BLaER1 treated with 17β-estradiol and CSF1 and Interleukin-3, amounts not matched to agents 10 nM and 100 nM (cell line): ENCODE measurements at regions not wholly inside any gene's neighbourhood (a gene's known extent, or its start where the extent isn't known, plus 50 kb on each side); places are given as distances from the start of the nearest gene placed in this dataset.
A peak's percentile ranks its signal among the peaks of the same experiment; 100 is the strongest.
"Not testable (repeated sequence)": the region's sequence is repeated elsewhere in the genome, so short reads cannot be mapped to it uniquely, and the experiment has no call there.

ENCODE experiments used
- H3K27ac ChIP-seq, 11 experiments: shearing (Covaris generic); formaldehyde crosslinking; 2 replicates each; pipeline ENCODE4 v1.8.1; 2022
- H3K27me3 ChIP-seq, 11 experiments: shearing (Covaris generic); formaldehyde crosslinking; 2 replicates each; pipeline ENCODE4 v1.8.1; 2022
- H3K36me3 ChIP-seq, 11 experiments: shearing (Covaris generic); formaldehyde crosslinking; 2 replicates each; pipeline ENCODE4 v1.8.1; 2022
- H3K4me1 ChIP-seq, 10 experiments: shearing (Covaris generic); formaldehyde crosslinking; 2 replicates each; pipeline ENCODE4 v1.8.1; 2022
- H3K4me2 ChIP-seq, 11 experiments: shearing (Covaris generic); formaldehyde crosslinking; 2 replicates each; pipeline ENCODE4 v1.8.1; 2022
- H3K4me3 ChIP-seq, 10 experiments: shearing (Covaris generic); formaldehyde crosslinking; 2 replicates each; pipeline ENCODE4 v1.8.1; 2022
- H3K9ac ChIP-seq, 11 experiments: shearing (Covaris generic); formaldehyde crosslinking; 2 replicates each; pipeline ENCODE4 v1.8.1; 2022
- H3K9me3 ChIP-seq, 11 experiments: shearing (Covaris generic); formaldehyde crosslinking; replicated peaks in 1 of 11; 2 replicates each; pipeline ENCODE4 v1.8.1; 2022
- H4K20me1 ChIP-seq, 11 experiments: shearing (Covaris generic); formaldehyde crosslinking; 2 replicates each; pipeline ENCODE4 v1.8.1; 2022
- Cebpa-rat ChIP-seq, 11 experiments: shearing (Covaris generic); IDR thresholded peaks; 2 replicates each; pipeline ENCODE4 v1.8.1; 2022

DNA sequence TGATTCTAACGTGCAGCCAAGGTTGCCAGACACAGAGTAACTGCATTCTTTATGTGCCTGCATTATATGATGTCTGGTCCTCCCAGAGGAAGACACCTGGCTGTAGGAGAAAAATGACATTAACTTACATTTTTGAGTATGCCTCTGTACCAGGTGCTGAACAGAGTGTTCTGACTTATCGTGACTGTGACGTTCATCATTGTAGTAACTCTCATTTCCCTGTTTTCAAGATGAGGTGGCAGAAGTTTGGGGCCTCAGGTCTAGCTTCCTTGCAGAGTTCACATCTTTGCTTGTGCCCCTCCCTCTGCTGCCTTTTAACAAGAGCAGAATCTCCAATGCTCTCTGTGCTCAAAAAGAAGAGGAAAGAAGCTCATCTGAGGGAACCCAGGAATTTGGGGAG is 488.0 kb downstream of the AJAP1 start:
- H4K20me1 ChIP-seq, result no peaks in the 10 kb centered on the region
- no peak overlapping the region for H3K9ac ChIP-seq
- no peak overlapping the region for H3K4me2 ChIP-seq
- no peaks in the 10 kb centered on the region for H3K9me3 ChIP-seq
- H3K27me3 ChIP-seq, result no peaks in the 10 kb centered on the region
- no peaks in the 10 kb centered on the region for H3K4me1 ChIP-seq
- H3K27ac ChIP-seq, result no peak overlapping the region
- no peak overlapping the region for H3K4me3 ChIP-seq
- no peak for TF ChIP-seq Cebpa-rat (IDR thresholded peaks at IDR 0.05)
- no peaks in the 10 kb centered on the region for H3K36me3 ChIP-seq

DNA sequence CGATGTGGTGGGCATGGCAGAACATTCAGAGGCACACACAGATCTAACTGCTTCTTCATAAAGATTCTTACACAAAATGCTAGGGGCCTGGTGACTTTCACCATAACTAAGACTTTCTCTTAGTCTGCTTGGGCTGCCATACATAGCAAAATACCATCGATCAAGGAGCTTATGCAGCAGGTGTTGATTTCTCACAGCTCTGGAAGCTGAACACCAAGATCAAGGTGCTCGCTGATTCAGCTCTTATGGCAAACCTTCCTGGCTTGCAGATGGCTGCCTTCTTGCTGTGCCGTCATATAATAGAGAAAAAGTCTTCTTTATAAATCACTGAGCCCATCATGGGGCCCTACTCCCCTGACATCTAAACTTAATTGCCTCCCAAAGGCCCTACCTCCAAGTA is 487.3 kb downstream of the AJAP1 start:
- TF ChIP-seq Cebpa-rat (IDR thresholded peaks at IDR 0.05), result no peak
- H4K20me1 ChIP-seq, result no peaks in the 10 kb centered on the region
- no peak overlapping the region for H3K4me3 ChIP-seq
- H3K27me3 ChIP-seq, result no peaks in the 10 kb centered on the region
- no peaks in the 10 kb centered on the region for H3K36me3 ChIP-seq
- H3K9me3 ChIP-seq, result no peaks in the 10 kb centered on the region
- H3K27ac ChIP-seq, result no peak overlapping the region
- no peak overlapping the region for H3K4me2 ChIP-seq
- no peaks in the 10 kb centered on the region for H3K4me1 ChIP-seq
- no peak overlapping the region for H3K9ac ChIP-seq

DNA sequence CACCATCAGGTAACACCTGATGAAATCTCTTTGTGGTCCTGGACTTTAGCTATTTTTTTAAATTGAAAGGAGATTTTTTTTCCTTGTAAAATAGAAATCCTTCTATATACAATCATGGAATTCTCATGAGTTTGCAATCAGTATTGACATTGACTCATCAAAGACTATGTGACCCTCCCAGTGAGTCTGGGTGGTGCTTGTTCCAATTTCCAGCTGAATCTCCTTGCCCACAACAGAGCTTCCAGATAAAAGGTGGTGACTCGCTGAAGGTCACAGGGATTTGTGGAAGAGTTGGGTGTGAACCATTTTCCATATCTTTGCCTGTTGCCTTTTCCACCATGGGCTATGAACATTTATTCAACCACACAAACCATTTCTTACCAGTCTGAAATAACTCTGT is 486.6 kb downstream of the AJAP1 start:
- no peak for TF ChIP-seq Cebpa-rat (IDR thresholded peaks at IDR 0.05)
- Histone ChIP-seq H3K4me1 (no peaks in the 10 kb centered on the region), H3K27ac (no peak overlapping the region), H3K4me2 (no peak overlapping the region), H3K9ac (no peak overlapping the region), H3K36me3 (no peaks in the 10 kb centered on the region), H3K4me3 (no peak overlapping the region), H3K9me3 (no peaks in the 10 kb centered on the region), H4K20me1 (no peaks in the 10 kb centered on the region), H3K27me3 (no peaks in the 10 kb centered on the region)

DNA sequence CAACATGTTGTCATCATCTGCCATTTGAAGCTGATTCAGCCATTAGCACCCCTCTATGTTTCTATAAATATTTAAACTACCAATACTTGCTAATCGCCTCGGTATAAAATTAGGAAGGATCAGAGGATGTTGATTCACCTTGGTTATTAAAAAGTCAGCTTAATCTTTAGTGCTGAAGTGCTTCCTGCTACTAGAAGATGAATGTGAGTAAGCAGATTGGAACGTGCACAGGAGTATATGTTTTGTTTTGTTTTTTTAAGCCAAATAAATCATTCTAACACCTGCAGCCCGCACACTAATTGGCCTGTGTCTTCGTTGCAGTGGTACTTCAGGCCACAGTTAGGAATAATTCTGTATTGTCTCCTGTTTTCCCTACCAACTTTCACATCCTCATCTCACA is 485.7 kb downstream of the AJAP1 start:
- Histone ChIP-seq H3K9ac (no peak overlapping the region), H3K4me3 (no peak overlapping the region), H3K4me2 (no peak overlapping the region), H3K27me3 (no peaks in the 10 kb centered on the region), H3K4me1 (no peaks in the 10 kb centered on the region), H3K9me3 (no peaks in the 10 kb centered on the region), H4K20me1 (no peaks in the 10 kb centered on the region), H3K27ac (no peak overlapping the region), H3K36me3 (no peaks in the 10 kb centered on the region)
- no peak for TF ChIP-seq Cebpa-rat (IDR thresholded peaks at IDR 0.05)

DNA sequence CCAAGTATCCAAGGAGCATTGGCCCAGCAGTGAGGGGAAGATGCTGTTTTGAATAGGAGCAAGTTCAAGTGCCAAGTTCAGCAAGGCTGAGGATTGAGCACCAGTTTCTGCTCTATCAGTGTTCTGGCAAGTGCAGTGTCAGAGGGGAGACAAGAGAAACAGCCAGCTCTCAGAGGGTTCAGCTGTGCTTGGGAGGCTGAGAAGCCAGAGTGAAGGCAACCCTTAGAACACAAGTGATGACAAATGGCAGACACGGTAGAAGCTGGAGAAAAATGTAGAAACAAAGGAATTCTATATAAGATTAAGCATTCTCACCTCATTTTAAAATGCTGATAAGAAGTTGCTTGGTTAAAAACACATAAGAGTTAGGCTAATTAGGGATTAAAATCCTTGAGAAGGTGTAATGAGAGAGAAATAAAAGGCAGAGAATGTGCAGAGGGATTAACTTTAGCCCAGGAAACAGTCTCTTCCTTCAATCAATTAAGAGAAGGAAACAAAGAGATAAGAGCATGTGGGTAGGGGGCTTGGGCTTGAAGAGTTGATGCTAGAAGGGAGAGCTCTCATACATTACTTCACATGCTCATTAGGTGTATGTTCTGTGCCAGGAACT is 475.4 kb downstream of the AJAP1 start:
- no peak for TF ChIP-seq Cebpa-rat (IDR thresholded peaks at IDR 0.05)
- Histone ChIP-seq H4K20me1 (no peaks in the 10 kb centered on the region), H3K9me3 (peaks cover 0 to 12% (median 8%) of the 10 kb centered on the region in 11 experiments; a peak in 12 of 22 replicates), H3K4me1 (peaks cover 0 to 24% (median 0%) of the 10 kb centered on the region in 10 experiments; a peak in 5 of 20 replicates), H3K4me3 (no peak overlapping the region), H3K36me3 (no peaks in the 10 kb centered on the region), H3K9ac (no peak overlapping the region), H3K4me2 (no peak overlapping the region), H3K27ac (no peak overlapping the region), H3K27me3 (no peaks in the 10 kb centered on the region)

DNA sequence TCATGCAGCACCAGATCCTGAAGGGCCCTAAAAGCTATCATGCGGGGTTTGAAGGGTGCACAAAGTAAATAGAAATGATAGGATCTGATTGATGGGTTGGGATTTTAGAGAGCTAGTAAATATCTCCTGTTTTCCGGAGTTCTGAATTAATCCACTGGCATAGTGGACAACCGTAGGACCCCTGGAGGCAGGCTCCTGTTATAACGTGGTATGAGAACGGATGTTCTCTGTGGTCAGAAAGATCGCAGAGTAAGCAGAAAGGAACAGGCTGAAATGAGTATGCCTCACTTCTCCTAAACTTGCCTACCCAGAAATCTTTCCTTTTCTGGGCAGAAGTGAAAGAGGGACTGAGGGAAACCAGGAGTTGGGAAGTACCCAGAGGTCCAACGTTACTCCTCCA is 470.8 kb downstream of the AJAP1 start:
- Histone ChIP-seq H3K36me3 (no peaks in the 10 kb centered on the region), H3K9ac (no peak overlapping the region), H3K27ac (peak overlapping the region in 1 of 11 experiments; percentile 21; a peak in 2 of 22 replicates), H3K27me3 (no peaks in the 10 kb centered on the region), H4K20me1 (no peaks in the 10 kb centered on the region), H3K4me3 (no peak overlapping the region), H3K4me2 (peak overlapping the region in 3 of 11 experiments; percentile 22 to 85 (median 59); a peak in 6 of 22 replicates), H3K9me3 (peaks cover 0 to 12% (median 8%) of the 10 kb centered on the region in 11 experiments; a peak in 12 of 22 replicates), H3K4me1 (peaks cover 0 to 24% (median 0%) of the 10 kb centered on the region in 10 experiments; a peak in 5 of 20 replicates)
- TF ChIP-seq Cebpa-rat (IDR thresholded peaks at IDR 0.05), result no peak

DNA sequence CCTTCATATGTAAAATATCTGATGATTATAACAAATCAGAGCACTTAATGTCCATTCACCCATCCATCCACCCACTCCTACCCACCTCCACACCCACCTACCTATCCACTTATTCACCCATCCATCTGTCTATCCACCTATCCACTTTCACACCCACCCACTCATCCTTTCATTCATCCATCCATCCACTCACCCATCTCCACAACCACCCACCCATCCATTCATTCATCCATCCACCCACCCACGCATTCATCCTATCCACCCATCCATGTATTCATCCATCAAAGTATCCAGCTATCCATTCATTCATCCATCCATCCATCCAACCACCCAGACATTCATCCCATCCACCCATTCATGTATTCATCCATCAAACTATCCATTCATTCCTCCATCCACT is 466.1 kb downstream of the AJAP1 start:
- H3K27me3 ChIP-seq, result no peaks in the 10 kb centered on the region
- H3K9ac ChIP-seq, result no peak overlapping the region
- no peaks in the 10 kb centered on the region for H3K36me3 ChIP-seq
- no peaks in the 10 kb centered on the region for H3K9me3 ChIP-seq
- no peak overlapping the region for H3K27ac ChIP-seq
- peaks cover 0 to 6% (median 0%) of the 10 kb centered on the region in 10 experiments; a peak in 5 of 20 replicates for H3K4me1 ChIP-seq
- no peaks in the 10 kb centered on the region for H4K20me1 ChIP-seq
- H3K4me3 ChIP-seq, result no peak overlapping the region
- H3K4me2 ChIP-seq, result no peak overlapping the region
- TF ChIP-seq Cebpa-rat (IDR thresholded peaks at IDR 0.05), result no peak

DNA sequence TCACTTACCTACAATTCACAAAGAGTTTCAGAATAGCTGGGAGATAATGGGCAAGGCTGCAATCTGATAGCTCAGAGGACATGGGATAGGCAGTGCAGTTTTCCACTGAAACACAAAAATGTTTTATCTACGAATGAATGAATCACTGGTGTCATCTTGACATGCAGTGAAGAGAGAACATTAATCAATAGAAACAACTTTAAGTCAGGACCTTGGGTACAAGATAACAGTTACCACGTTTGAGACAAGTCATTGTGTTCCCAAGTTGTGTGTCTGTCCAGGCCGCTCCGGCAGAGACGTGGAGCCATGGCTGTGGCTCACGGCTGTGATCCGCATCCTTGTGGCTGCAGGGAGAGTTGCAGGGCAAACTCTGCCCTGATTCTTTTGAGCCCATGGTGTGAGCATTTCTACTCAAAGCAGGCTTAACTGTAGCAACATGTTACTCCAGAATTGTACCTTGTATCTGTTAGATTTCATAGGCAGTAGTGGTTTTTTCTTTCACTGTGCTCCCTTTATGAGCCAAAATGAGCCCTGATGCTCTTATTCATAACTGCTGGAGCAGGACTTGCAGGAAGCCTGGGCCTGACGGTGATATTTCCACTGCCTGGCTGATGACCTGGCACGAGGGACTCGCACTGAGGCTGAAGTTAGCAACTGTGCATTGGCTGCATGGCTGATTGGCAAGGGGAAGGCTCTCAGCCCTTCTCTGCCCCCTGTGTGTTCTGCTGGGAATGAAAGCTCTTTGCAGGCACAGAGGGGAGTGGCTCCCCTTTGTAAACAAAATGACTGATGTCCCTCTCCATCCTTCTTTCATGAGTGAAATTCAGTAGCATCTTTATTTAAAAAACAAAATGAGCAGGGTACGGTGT is 465.2 kb downstream of the AJAP1 start:
- Histone ChIP-seq H3K4me2 (no peak overlapping the region), H3K27ac (no peak overlapping the region), H3K27me3 (no peaks in the 10 kb centered on the region), H3K4me3 (no peak overlapping the region), H3K4me1 (no peaks in the 10 kb centered on the region), H3K9ac (no peak overlapping the region), H3K9me3 (no peaks in the 10 kb centered on the region), H3K36me3 (no peaks in the 10 kb centered on the region), H4K20me1 (no peaks in the 10 kb centered on the region)
- TF ChIP-seq Cebpa-rat (IDR thresholded peaks at IDR 0.05), result no peak

DNA sequence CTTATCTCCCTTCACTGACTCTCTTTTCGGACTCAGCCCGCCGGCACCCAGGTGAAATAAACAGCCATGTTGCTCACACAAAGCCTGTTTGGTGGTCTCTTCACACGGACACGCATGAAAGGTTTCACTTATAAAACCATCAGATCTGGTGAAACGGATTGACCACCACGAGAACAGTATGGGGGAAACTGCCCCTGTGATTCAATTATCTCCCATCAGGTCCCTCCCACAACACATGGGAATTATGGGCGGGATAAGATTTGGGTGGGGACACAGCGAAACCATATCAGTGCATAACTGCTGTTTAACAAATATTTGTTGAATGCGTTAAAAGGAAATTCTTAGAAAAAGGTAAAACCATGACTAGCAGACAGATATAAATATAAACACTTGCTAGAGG is 464.4 kb downstream of the AJAP1 start:
- not testable (repeated sequence) for H3K27ac ChIP-seq, H3K36me3 ChIP-seq, H3K9ac ChIP-seq, H3K4me2 ChIP-seq, H3K4me3 ChIP-seq, H3K27me3 ChIP-seq, H4K20me1 ChIP-seq, H3K4me1 ChIP-seq, H3K9me3 ChIP-seq

DNA sequence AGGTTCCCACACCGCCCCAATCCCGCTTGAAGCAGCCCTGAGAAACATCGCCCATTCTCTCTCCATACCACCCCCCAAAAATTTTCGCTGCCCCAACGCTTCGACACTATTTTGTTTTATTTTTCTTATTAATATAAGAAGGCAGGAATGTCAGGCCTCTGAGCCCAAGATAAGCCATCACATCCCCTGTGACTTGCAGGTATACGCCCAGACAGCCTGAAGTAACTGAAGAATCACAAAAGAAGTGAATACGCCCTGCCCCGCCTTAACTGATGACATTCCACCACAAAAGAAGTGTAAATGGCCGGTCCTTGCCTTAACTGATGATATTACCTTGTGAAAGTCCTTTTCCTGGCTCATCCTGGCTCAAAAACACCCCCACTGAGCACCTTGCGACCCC is 463.9 kb downstream of the AJAP1 start:
- not testable (repeated sequence) for H3K9ac ChIP-seq, H3K4me2 ChIP-seq, H3K4me1 ChIP-seq, H3K27ac ChIP-seq, H3K4me3 ChIP-seq, H3K36me3 ChIP-seq, H3K9me3 ChIP-seq, H4K20me1 ChIP-seq, H3K27me3 ChIP-seq
